CD4-positive, alpha-beta T cell (primary cell): ENCODE measurements at regions not wholly inside any gene's neighbourhood (a gene's known extent, or its start where the extent isn't known, plus 50 kb on each side); places are given as distances from the start of the nearest gene placed in this dataset.

Experiments
- ATAC-seq: fragments of 200-7000 bp; cut with Tn5 transposase; one replicate; pipeline ENCODE4 v1.10.0; 2022; ENCODE audit warnings: mild to moderate bottlenecking; ENCODE audit not compliant: poor library complexity
- CTCF ChIA-PET: fragments of 350-600 bp; sonication (Branson Sonifier 250); formaldehyde crosslinking; loops from one replicate; lab custom pipeline; 2021; ENCODE audit warnings: antibody characterized with exemption, inconsistent platforms; lab: Charles Lee
- POLR2A ChIA-PET: fragments of 350-600 bp; sonication (Branson Sonifier 250); formaldehyde crosslinking; loops from one replicate; lab custom pipeline; 2021; ENCODE audit warnings: antibody characterized with exemption, inconsistent platforms; lab: Charles Lee
- DNase-seq, 14 experiments: peaks; one replicate each; pipeline ENCODE4 v3.0.0-alpha.2; 2013 to 2020; ENCODE audit warnings: mixed read lengths in 2 of 14
- H3K27ac ChIP-seq, 2 donors: one replicate each; pipeline versions ENCODE4 v1.5.1 to v1.7.0; 2013; ENCODE audit warnings: low read length in 2 of 2, low read depth in 1 of 2, mild to moderate bottlenecking in 1 of 2
- H3K27me3 ChIP-seq, 2 experiments: 1 replicate in 1 of 2; 2 replicates in 1 of 2; pipeline versions ENCODE4 v1.6.1 to v1.7.0; 2013; ENCODE audit warnings: low read length in 2 of 2, control low read depth in 1 of 2, mild to moderate bottlenecking in 1 of 2, moderate library complexity in 1 of 2; ENCODE audit not compliant: insufficient read depth in 2 of 2, control insufficient read depth in 1 of 2
- H3K36me3 ChIP-seq: one replicate; pipeline ENCODE4 v1.6.1; 2013; ENCODE audit warnings: low read length, control low read depth; ENCODE audit not compliant: insufficient read depth
- H3K4me1 ChIP-seq: one replicate; pipeline ENCODE4 v1.6.1; 2013; ENCODE audit warnings: low read length, control low read depth; ENCODE audit not compliant: insufficient read depth
- H3K4me3 ChIP-seq: one replicate; pipeline ENCODE4 v1.5.1; 2013; ENCODE audit warnings: mild to moderate bottlenecking, low read length, moderate library complexity
- H3K9me3 ChIP-seq, 2 experiments: 1 replicate in 1 of 2; 2 replicates in 1 of 2; pipeline versions ENCODE4 v1.6.1 to v1.7.0; 2013; ENCODE audit warnings: low read length in 2 of 2, mild to moderate bottlenecking in 2 of 2, control low read depth in 1 of 2, moderate library complexity in 1 of 2; ENCODE audit not compliant: control insufficient read depth in 1 of 2, insufficient read depth in 1 of 2
- H3K27ac Mint-ChIP-seq: one replicate; pipeline ENCODE4 v1.8.0; 2020; ENCODE audit warnings: mixed read lengths
- H3K27me3 Mint-ChIP-seq: one replicate; pipeline ENCODE4 v1.8.0; 2021; ENCODE audit warnings: mixed read lengths
- H3K36me3 Mint-ChIP-seq: one replicate; pipeline ENCODE4 v1.8.0; 2021; ENCODE audit warnings: low read depth, mixed read lengths
- H3K4me1 Mint-ChIP-seq: one replicate; pipeline ENCODE4 v1.8.0; 2021; ENCODE audit warnings: low read depth, mixed read lengths
- H3K4me3 Mint-ChIP-seq: one replicate; pipeline ENCODE4 v1.8.0; 2020; ENCODE audit warnings: mild to moderate bottlenecking, mixed read lengths
- H3K9me3 Mint-ChIP-seq: one replicate; pipeline ENCODE4 v1.8.0; 2020; ENCODE audit warnings: mixed read lengths
- intact Hi-C, 2 experiments: fragments of 100-400 bp; cut with DNase I in 1 of 2; cut with micrococcal nuclease in 1 of 2; formaldehyde crosslinking; loops; one replicate each; pipeline versions ENCODE4 v1.15.1 to v1.9.0; 2023 to 2025; cut with DNase I, micrococcal nuclease
- TF ChIP-seq, protein P1 (sequence below): fragments of 200-600 bp; IDR thresholded peaks from one replicate; pipeline ENCODE4 v1.8.0; 2022; ENCODE audit warnings: antibody characterized with exemption, mild to moderate bottlenecking

DNA sequence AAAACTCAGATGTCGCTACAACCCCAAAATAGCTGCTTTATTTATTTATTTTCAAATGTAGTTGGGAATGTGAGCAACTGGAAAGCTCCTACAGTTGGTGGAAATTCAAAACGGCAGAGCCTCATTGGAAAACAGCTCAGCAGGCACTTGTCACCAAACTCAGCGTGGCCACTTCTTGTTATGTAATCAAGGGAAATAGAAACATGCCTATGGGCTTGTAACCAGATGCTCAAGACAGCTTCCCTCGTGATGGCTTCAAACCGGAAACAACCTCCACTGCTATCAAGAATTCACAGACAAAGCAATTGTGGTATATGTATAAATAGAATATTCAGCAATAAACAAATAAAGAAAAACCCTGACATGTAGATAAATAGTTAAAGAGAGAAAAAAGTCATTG lies 627.8 kb upstream of the SLC10A2 start:
- POLR2A ChIA-PET: no interaction called here
- intact Hi-C loops: no loop called here
- no peaks in the 10 kb centered on the region for H3K4me1 Mint-ChIP-seq

DNA sequence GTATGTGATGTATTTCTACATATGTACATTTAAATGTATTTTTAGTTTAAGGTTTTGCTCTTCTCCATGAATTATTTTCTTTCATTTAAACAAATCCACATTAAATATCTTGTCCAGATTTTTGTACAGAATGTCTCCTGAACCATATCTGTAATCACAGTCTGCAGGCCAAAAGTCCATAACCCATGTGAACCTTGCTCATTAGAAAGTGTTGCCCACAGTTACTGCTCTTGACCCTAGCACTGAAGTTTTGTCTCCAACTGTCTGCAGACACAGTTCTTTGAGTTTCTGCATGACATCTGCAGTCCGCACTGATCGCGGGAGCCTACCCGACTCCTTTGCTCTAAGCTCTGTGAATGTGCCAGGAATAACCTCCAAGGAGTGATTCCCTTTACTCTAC lies 626.2 kb upstream of the SLC10A2 start:
- TF ChIP-seq, protein P1, sequence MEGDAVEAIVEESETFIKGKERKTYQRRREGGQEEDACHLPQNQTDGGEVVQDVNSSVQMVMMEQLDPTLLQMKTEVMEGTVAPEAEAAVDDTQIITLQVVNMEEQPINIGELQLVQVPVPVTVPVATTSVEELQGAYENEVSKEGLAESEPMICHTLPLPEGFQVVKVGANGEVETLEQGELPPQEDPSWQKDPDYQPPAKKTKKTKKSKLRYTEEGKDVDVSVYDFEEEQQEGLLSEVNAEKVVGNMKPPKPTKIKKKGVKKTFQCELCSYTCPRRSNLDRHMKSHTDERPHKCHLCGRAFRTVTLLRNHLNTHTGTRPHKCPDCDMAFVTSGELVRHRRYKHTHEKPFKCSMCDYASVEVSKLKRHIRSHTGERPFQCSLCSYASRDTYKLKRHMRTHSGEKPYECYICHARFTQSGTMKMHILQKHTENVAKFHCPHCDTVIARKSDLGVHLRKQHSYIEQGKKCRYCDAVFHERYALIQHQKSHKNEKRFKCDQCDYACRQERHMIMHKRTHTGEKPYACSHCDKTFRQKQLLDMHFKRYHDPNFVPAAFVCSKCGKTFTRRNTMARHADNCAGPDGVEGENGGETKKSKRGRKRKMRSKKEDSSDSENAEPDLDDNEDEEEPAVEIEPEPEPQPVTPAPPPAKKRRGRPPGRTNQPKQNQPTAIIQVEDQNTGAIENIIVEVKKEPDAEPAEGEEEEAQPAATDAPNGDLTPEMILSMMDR: no peak
- ATAC-seq (no peak), DNase-seq (no peak)
- H3K4me1 Mint-ChIP-seq: no peaks in the 10 kb centered on the region
- H3K9me3 Mint-ChIP-seq: no peaks in the 10 kb centered on the region
- no peak overlapping the region for H3K4me3 ChIP-seq
- no peak overlapping the region for H3K4me3 Mint-ChIP-seq
- H3K27ac ChIP-seq: no peak overlapping the region
- no peaks in the 10 kb centered on the region for H3K36me3 ChIP-seq
- H3K36me3 Mint-ChIP-seq: no peaks in the 10 kb centered on the region
- no peaks in the 10 kb centered on the region for H3K27me3 ChIP-seq
- H3K27me3 Mint-ChIP-seq: no peaks in the 10 kb centered on the region
- intact Hi-C loops: no loop called here
- H3K4me1 ChIP-seq: no peaks in the 10 kb centered on the region
- CTCF ChIA-PET: no interaction called here
- H3K27ac Mint-ChIP-seq: no peak overlapping the region
- peaks cover 0 to 8% of the 10 kb centered on the region in 2 experiments for H3K9me3 ChIP-seq
- POLR2A ChIA-PET: no interaction called here

More for the DNA sequence above, 627.8 kb upstream of the SLC10A2 start:
- Mint-ChIP-seq H3K27me3 (no peaks in the 10 kb centered on the region), H3K27ac (no peak overlapping the region), H3K4me3 (no peak overlapping the region), H3K9me3 (peaks cover 3% of the 10 kb centered on the region), H3K36me3 (no peaks in the 10 kb centered on the region)
- TF ChIP-seq, protein P1: no peak
- Histone ChIP-seq H3K4me3 (no peak overlapping the region), H3K9me3 (peaks cover 0 to 8% of the 10 kb centered on the region in 2 experiments), H3K36me3 (no peaks in the 10 kb centered on the region), H3K4me1 (no peaks in the 10 kb centered on the region), H3K27me3 (no peaks in the 10 kb centered on the region), H3K27ac (no peak overlapping the region)
- ATAC-seq: no peak
- DNase-seq: no peak
- CTCF ChIA-PET: no interaction called here

DNA sequence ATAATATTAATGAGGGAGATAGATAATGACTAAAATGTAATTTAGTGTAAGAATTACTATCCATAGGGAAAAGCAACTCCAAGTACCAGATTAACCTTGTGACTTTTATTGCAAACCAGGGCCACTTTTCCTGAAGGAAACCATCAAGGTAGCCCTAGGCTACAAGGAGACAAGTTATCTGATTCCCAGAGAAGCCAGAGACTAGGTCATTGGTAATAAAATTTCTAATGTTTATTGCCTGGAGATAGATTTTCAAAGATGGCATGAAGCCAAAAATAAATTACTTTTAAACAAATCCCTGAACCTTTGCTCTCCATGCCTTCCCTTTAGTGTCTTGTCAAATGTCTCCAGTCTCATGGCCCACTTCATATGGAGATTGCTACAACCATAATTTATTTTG lies 610.1 kb upstream of the SLC10A2 start:
- POLR2A ChIA-PET: no interaction called here
- peaks cover 0 to 3% of the 10 kb centered on the region in 2 experiments for H3K9me3 ChIP-seq
- Mint-ChIP-seq H3K36me3 (no peaks in the 10 kb centered on the region), H3K4me3 (no peak overlapping the region), H3K27me3 (no peaks in the 10 kb centered on the region), H3K27ac (no peak overlapping the region), H3K4me1 (no peaks in the 10 kb centered on the region), H3K9me3 (peaks cover 2% of the 10 kb centered on the region)
- no peak overlapping the region for H3K27ac ChIP-seq
- H3K4me3 ChIP-seq: no peak overlapping the region
- TF ChIP-seq, protein P1: no peak
- CTCF ChIA-PET: no interaction called here
- DNase-seq (no peak), ATAC-seq (no peak)
- intact Hi-C loops: no loop called here
- H3K27me3 ChIP-seq: no peaks in the 10 kb centered on the region
- H3K36me3 ChIP-seq: no peaks in the 10 kb centered on the region
- no peaks in the 10 kb centered on the region for H3K4me1 ChIP-seq
